Thyroid gland (tissue), 4 donors: ENCODE measurements at regions not wholly inside any gene's neighbourhood (a gene's known extent, or its start where the extent isn't known, plus 50 kb on each side); places are given as distances from the start of the nearest gene placed in this dataset.
A peak's percentile ranks its signal among the peaks of the same experiment; 100 is the strongest.

ENCODE experiments used
- DNase-seq, 2 donors: peaks; one replicate each; pipeline ENCODE4 v3.0.0-alpha.2; 2019
- H3K27ac ChIP-seq, 3 donors: fragments of 200-600 bp; sonication (generic); 1 replicate in 2 of 3; 2 replicates in 1 of 3; pipeline ENCODE4 v1.5.1; 2016 to 2019; ENCODE audit warnings: mild to moderate bottlenecking in 1 of 3, moderate library complexity in 1 of 3
- H3K27me3 ChIP-seq: fragments of 200-600 bp; sonication (generic); one replicate; pipeline ENCODE4 v1.5.1; 2019
- H3K36me3 ChIP-seq, 2 donors: fragments of 200-600 bp; sonication (generic); one replicate each; pipeline ENCODE4 v1.5.1; 2016 to 2019
- H3K4me1 ChIP-seq, 2 donors: fragments of 200-600 bp; sonication (generic); one replicate each; pipeline ENCODE4 v1.5.1; 2017 to 2019
- H3K4me3 ChIP-seq, 3 donors: fragments of 200-600 bp; sonication (generic); replicated peaks in 1 of 3; 1 replicate in 2 of 3; 2 replicates in 1 of 3; pipeline ENCODE4 v1.5.1; 2016; ENCODE audit warnings: mild to moderate bottlenecking in 1 of 3
- H3K9me3 ChIP-seq: fragments of 200-600 bp; sonication (generic); one replicate; pipeline ENCODE4 v1.5.1; 2017
- CTCF ChIP-seq, 6 experiments: fragments of 200-600 bp in 3 of 6; fragments of 450-650 bp in 3 of 6; sonication (generic) in 3 of 6; IDR thresholded peaks; one replicate each; pipeline ENCODE4 v1.5.1; 2016 to 2019; ENCODE audit warnings: antibody characterized with exemption in 6 of 6, mild to moderate bottlenecking in 2 of 6, inconsistent platforms in 1 of 6, moderate library complexity in 1 of 6
- POLR2A ChIP-seq, 2 donors: fragments of 450-650 bp; IDR thresholded peaks; one replicate each; pipeline ENCODE4 v1.6.1; 2017; ENCODE audit warnings: antibody characterized with exemption in 2 of 2, mild to moderate bottlenecking in 2 of 2, moderate library complexity in 1 of 2
- WGBS, 2 donors: methylation state at CpG; one replicate each; pipeline ENCODE4 v1.1.5; 2017; 5-methylcytosine and 5-hydroxymethylcytosine counted together
- intact Hi-C: fragments of 100-400 bp; cut with DNase I; formaldehyde crosslinking; loops from one replicate; pipeline ENCODE4 v1.15.1; 2023

- H3K4me3 ChIP-seq, result no peak overlapping the region
- no peaks in the 10 kb centered on the region for H3K27me3 ChIP-seq
- no peak for DNase-seq
- H3K4me1 ChIP-seq, result no peaks in the 10 kb centered on the region
- H3K36me3 ChIP-seq, result no peaks in the 10 kb centered on the region
- no peak for TF ChIP-seq POLR2A (IDR thresholded peaks at IDR 0.05)
- TF ChIP-seq CTCF (IDR thresholded peaks at IDR 0.05), result no peak
- intact Hi-C loops, result no loop called here
- H3K9me3 ChIP-seq, result no peaks in the 10 kb centered on the region
- no peak overlapping the region for H3K27ac ChIP-seq
Observed at GRCh38 chr4:155066871-155067270, 141.6 kb upstream of the NPY2R start.

GRCh38 chr4:155071962-155072361, 136.5 kb upstream of the NPY2R start:
- intact Hi-C loops, result no loop called here
- no peak overlapping the region for H3K27ac ChIP-seq
- WGBS, 2 donors, result 89 to 96% methylated on average over 2 of the region's 2 CpGs
- no peaks in the 10 kb centered on the region for H3K27me3 ChIP-seq
- H3K9me3 ChIP-seq, result no peaks in the 10 kb centered on the region
- no peak for DNase-seq
- TF ChIP-seq POLR2A (IDR thresholded peaks at IDR 0.05) (no peak), CTCF (IDR thresholded peaks at IDR 0.05) (no peak)
- peaks cover 0 to 5% of the 10 kb centered on the region in 2 donors for H3K4me1 ChIP-seq
- H3K4me3 ChIP-seq, result no peak overlapping the region
- H3K36me3 ChIP-seq, result no peaks in the 10 kb centered on the region

GRCh38 chr4:155072417-155072816, 136.0 kb upstream of the NPY2R start:
- Histone ChIP-seq H3K4me1 (peaks cover 0 to 5% of the 10 kb centered on the region in 2 donors), H3K36me3 (no peaks in the 10 kb centered on the region), H3K27me3 (no peaks in the 10 kb centered on the region), H3K27ac (no peak overlapping the region), H3K4me3 (no peak overlapping the region), H3K9me3 (no peaks in the 10 kb centered on the region)
- intact Hi-C loops, result no loop called here
- TF ChIP-seq CTCF (IDR thresholded peaks at IDR 0.05) (no peak), POLR2A (IDR thresholded peaks at IDR 0.05) (no peak)
- WGBS, 2 donors, result 88 to 96% methylated on average over 4 of the region's 4 CpGs
- DNase-seq, result no peak

GRCh38 chr4:155073852-155074251, 134.6 kb upstream of the NPY2R start:
- Histone ChIP-seq H3K27me3 (no peaks in the 10 kb centered on the region), H3K4me3 (no peak overlapping the region), H3K27ac (peak overlapping the region in 1 of 3 donors; percentile 0), H3K9me3 (no peaks in the 10 kb centered on the region), H3K4me1 (peaks cover 0 to 5% of the 10 kb centered on the region in 2 donors), H3K36me3 (no peaks in the 10 kb centered on the region)
- 51 to 59% methylated on average over 3 of the region's 3 CpGs for WGBS, 2 donors
- no peak for TF ChIP-seq POLR2A (IDR thresholded peaks at IDR 0.05)
- TF ChIP-seq CTCF (IDR thresholded peaks at IDR 0.05), result no peak
- no peak for DNase-seq
- intact Hi-C loops, result no loop called here

- 74 to 83% methylated on average over 3 of the region's 3 CpGs for WGBS, 2 donors
- no peaks in the 10 kb centered on the region for H3K9me3 ChIP-seq
- H3K27me3 ChIP-seq, result no peaks in the 10 kb centered on the region
- TF ChIP-seq CTCF (IDR thresholded peaks at IDR 0.05) (no peak), POLR2A (IDR thresholded peaks at IDR 0.05) (no peak)
- DNase-seq, result no peak
- no peak overlapping the region for H3K4me3 ChIP-seq
- intact Hi-C loops, result no loop called here
- H3K4me1 ChIP-seq, result peaks cover 0 to 5% of the 10 kb centered on the region in 2 donors
- H3K36me3 ChIP-seq, result no peaks in the 10 kb centered on the region
- H3K27ac ChIP-seq, result no peak overlapping the region
Observed at GRCh38 chr4:155076256-155076785, 132.1 kb upstream of the NPY2R start.
